Stimulated activated CD8-positive, alpha-beta memory T cell treated with anti-CD3 and anti-CD28 coated beads, Interleukin-15, amount 100 ng/mL, for 24 hours (primary cell): ENCODE measurements at regions not wholly inside any gene's neighbourhood (a gene's known extent, or its start where the extent isn't known, plus 50 kb on each side); places are given as distances from the start of the nearest gene placed in this dataset.
"Not testable (repeated sequence)": the region's sequence is repeated elsewhere in the genome, so short reads cannot be mapped to it uniquely, and the experiment has no call there.

ENCODE experiments used
- DNase-seq: peaks from one replicate; pipeline ENCODE4 v3.0.0-alpha.2; 2020; ENCODE audit warnings: low read depth

- no peak for DNase-seq
These were observed 123.3 kb upstream of the FAM204A start for GRCh38 chr10:118465300-118465874.

GRCh38 chr10:118463740-118464139, 121.6 kb upstream of the FAM204A start:
- no peak for DNase-seq

- DNase-seq, result no peak
These were observed 120.3 kb upstream of the FAM204A start for GRCh38 chr10:118462401-118462800.

GRCh38 chr10:118459642-118460193, 117.6 kb upstream of the FAM204A start:
- no peak for DNase-seq

GRCh38 chr10:118458957-118459641, 117.0 kb upstream of the FAM204A start:
- DNase-seq, result no peak

- DNase-seq, result no peak
These were observed 115.8 kb upstream of the FAM204A start for GRCh38 chr10:118457824-118458428.

- DNase-seq, result no peak
These were observed 113.1 kb upstream of the FAM204A start for GRCh38 chr10:118455181-118455695.

- DNase-seq, result no peak
These were observed 112.1 kb upstream of the FAM204A start for GRCh38 chr10:118454211-118454610.

- DNase-seq, result no peak
These were observed 110.0 kb upstream of the FAM204A start for GRCh38 chr10:118452098-118452497.

GRCh38 chr10:118449521-118449920, 107.4 kb upstream of the FAM204A start:
- no peak for DNase-seq

- DNase-seq, result no peak
These were observed 106.6 kb upstream of the FAM204A start for GRCh38 chr10:118448744-118449143.

- DNase-seq, result no peak
These were observed 105.5 kb upstream of the FAM204A start for GRCh38 chr10:118447478-118448270.

GRCh38 chr10:118445535-118445934, 103.4 kb upstream of the FAM204A start:
- no peak for DNase-seq

- no peak for DNase-seq
These were observed 101.9 kb upstream of the FAM204A start for GRCh38 chr10:118444069-118444468.

- no peak for DNase-seq
These were observed 99.9 kb upstream of the FAM204A start for GRCh38 chr10:118442032-118442431.

- DNase-seq, result no peak
These were observed 97.7 kb upstream of the FAM204A start for GRCh38 chr10:118439824-118440223.

- no peak for DNase-seq
These were observed 94.6 kb upstream of the FAM204A start for GRCh38 chr10:118436742-118437141.

GRCh38 chr10:118430190-118430589, 88.1 kb upstream of the FAM204A start:
- DNase-seq, result no peak

- peak; percentile 7 for DNase-seq
These were observed 81.8 kb upstream of the FAM204A start for GRCh38 chr10:118423800-118424442.

GRCh38 chr10:118422241-118422640, 80.1 kb upstream of the FAM204A start:
- no peak for DNase-seq

GRCh38 chr10:118420049-118420448, 77.9 kb upstream of the FAM204A start:
- DNase-seq, result not testable (repeated sequence)

GRCh38 chr10:118412932-118413331, 70.8 kb upstream of the FAM204A start:
- no peak for DNase-seq
